ENCODE measurements at regions not wholly inside any gene's neighbourhood (a gene's known extent, or its start where the extent isn't known, plus 50 kb on each side); places are given as distances from the start of the nearest gene placed in this dataset.

- intact Hi-C loops (cut with DNase I), result no loop called here
- TF ChIP-seq POLR2A (IDR thresholded peaks at IDR 0.05), result no peak
- TF ChIP-seq CTCF (IDR thresholded peaks at IDR 0.05), result no peak
- 71 to 74% methylated on average over 5 of the region's 5 CpGs for WGBS, 2 donors
- Histone ChIP-seq H3K27ac (peak overlapping the region in 1 of 4 donors; percentile 12), H3K27me3 (no peaks in the 10 kb centered on the region), H3K9me3 (no peaks in the 10 kb centered on the region), H3K4me3 (no peak overlapping the region), H3K36me3 (replicated peaks in 1 of 2; ENCODE audit: insufficient read depth in 1 of 2, low read depth in 2 of 2) (no peaks in the 10 kb centered on the region), H3K4me1 (peaks cover 23% of the 10 kb centered on the region)
- DNase-seq (no peak), ATAC-seq (no peak)
Measured at GRCh38 chr12:46489951-46490388, 117.4 kb upstream of the SLC38A2 start.

- DNase-seq (no peak), ATAC-seq (no peak)
- Histone ChIP-seq H3K27ac (no peak overlapping the region), H3K36me3 (replicated peaks in 1 of 2; ENCODE audit: insufficient read depth in 1 of 2, low read depth in 2 of 2) (no peaks in the 10 kb centered on the region), H3K4me3 (no peak overlapping the region), H3K9me3 (no peaks in the 10 kb centered on the region), H3K4me1 (peaks cover 16% of the 10 kb centered on the region), H3K27me3 (no peaks in the 10 kb centered on the region)
- WGBS, 2 donors, result 76 to 94% methylated on average over 7 of the region's 7 CpGs
- intact Hi-C loops (cut with DNase I), result no loop called here
- TF ChIP-seq CTCF (IDR thresholded peaks at IDR 0.05), result no peak
- no peak for TF ChIP-seq POLR2A (IDR thresholded peaks at IDR 0.05)
Measured at GRCh38 chr12:46487567-46488131, 115.1 kb upstream of the SLC38A2 start.

- H3K9me3 ChIP-seq, result no peaks in the 10 kb centered on the region
- intact Hi-C loops (cut with DNase I), result no loop called here
- no peak overlapping the region for H3K27ac ChIP-seq
- no peak for TF ChIP-seq POLR2A (IDR thresholded peaks at IDR 0.05)
- H3K36me3 ChIP-seq (replicated peaks in 1 of 2; ENCODE audit: insufficient read depth in 1 of 2, low read depth in 2 of 2), result no peaks in the 10 kb centered on the region
- DNase-seq, result no peak
- H3K27me3 ChIP-seq, result no peaks in the 10 kb centered on the region
- peaks cover 6% of the 10 kb centered on the region for H3K4me1 ChIP-seq
- H3K4me3 ChIP-seq, result no peak overlapping the region
- no peak for ATAC-seq
Measured at GRCh38 chr12:46486588-46486987, 114.0 kb upstream of the SLC38A2 start.

GRCh38 chr12:46485853-46486252, 113.3 kb upstream of the SLC38A2 start:
- no peak for DNase-seq
- intact Hi-C loops (cut with DNase I), result no loop called here
- no peaks in the 10 kb centered on the region for H3K36me3 ChIP-seq (replicated peaks in 1 of 2; ENCODE audit: insufficient read depth in 1 of 2, low read depth in 2 of 2)
- TF ChIP-seq POLR2A (IDR thresholded peaks at IDR 0.05), result no peak
- no peak for TF ChIP-seq CTCF (IDR thresholded peaks at IDR 0.05)
- no peak for ATAC-seq
- H3K27me3 ChIP-seq, result no peaks in the 10 kb centered on the region
- H3K4me1 ChIP-seq, result peaks cover 6% of the 10 kb centered on the region
- H3K9me3 ChIP-seq, result no peaks in the 10 kb centered on the region
- no peak overlapping the region for H3K27ac ChIP-seq
- H3K4me3 ChIP-seq, result no peak overlapping the region
- 95 to 96% methylated on average over 5 of the region's 5 CpGs for WGBS, 2 donors

GRCh38 chr12:46484396-46485061, 112.0 kb upstream of the SLC38A2 start:
- H3K27me3 ChIP-seq, result no peaks in the 10 kb centered on the region
- ATAC-seq (no peak), DNase-seq (no peak)
- H3K4me3 ChIP-seq, result no peak overlapping the region
- TF ChIP-seq POLR2A (IDR thresholded peaks at IDR 0.05), result no peak
- TF ChIP-seq CTCF (IDR thresholded peaks at IDR 0.05), result no peak
- intact Hi-C loops (cut with DNase I), result no loop called here
- peaks cover 6% of the 10 kb centered on the region for H3K4me1 ChIP-seq
- no peaks in the 10 kb centered on the region for H3K9me3 ChIP-seq
- H3K36me3 ChIP-seq (replicated peaks in 1 of 2; ENCODE audit: insufficient read depth in 1 of 2, low read depth in 2 of 2), result no peaks in the 10 kb centered on the region
- H3K27ac ChIP-seq, result no peak overlapping the region
- WGBS, 2 donors, result 90 to 96% methylated on average over 6 of the region's 6 CpGs

Data from body of pancreas (tissue), 4 donors.